Activated CD4-positive, alpha-beta T cell treated with anti-CD3 and anti-CD28 coated beads, Interleukin-2, amount 50 U/mL, for 24 hours (primary cell): ENCODE measurements at regions not wholly inside any gene's neighbourhood (a gene's known extent, or its start where the extent isn't known, plus 50 kb on each side); places are given as distances from the start of the nearest gene placed in this dataset.

ENCODE experiments used
- DNase-seq, 2 donors: peaks; one replicate each; pipeline ENCODE4 v3.0.0-alpha.2; 2020; ENCODE audit warnings: low read depth in 1 of 2, low spot score in 1 of 2

- DNase-seq, result no peak
Measured at GRCh38 chr18:2009942-2010697, 561.2 kb downstream of the METTL4 start.

- DNase-seq, result no peak
Measured at GRCh38 chr18:2027016-2027415, 544.3 kb downstream of the METTL4 start.

GRCh38 chr18:2027756-2028155, 543.5 kb downstream of the METTL4 start:
- DNase-seq, result no peak

- no peak for DNase-seq
Measured at GRCh38 chr18:2028986-2029385, 542.3 kb downstream of the METTL4 start.

GRCh38 chr18:2030647-2031046, 540.7 kb downstream of the METTL4 start:
- DNase-seq, result no peak

- no peak for DNase-seq
Measured at GRCh38 chr18:2032036-2032435, 539.3 kb downstream of the METTL4 start.

GRCh38 chr18:2035056-2035455, 536.2 kb downstream of the METTL4 start:
- no peak for DNase-seq

GRCh38 chr18:2036086-2036485, 535.2 kb downstream of the METTL4 start:
- DNase-seq, result no peak

- DNase-seq, result no peak
Measured at GRCh38 chr18:2040279-2040678, 531.0 kb downstream of the METTL4 start.

- no peak for DNase-seq
Measured at GRCh38 chr18:2049986-2050385, 521.3 kb downstream of the METTL4 start.

GRCh38 chr18:2050702-2051201, 520.6 kb downstream of the METTL4 start:
- DNase-seq, result no peak

GRCh38 chr18:2053490-2054089, 517.7 kb downstream of the METTL4 start:
- DNase-seq, result no peak

GRCh38 chr18:2059336-2059735, 512.0 kb downstream of the METTL4 start:
- DNase-seq, result no peak

- DNase-seq, result no peak
Measured at GRCh38 chr18:2060086-2060485, 511.2 kb downstream of the METTL4 start.

- DNase-seq, result no peak
Measured at GRCh38 chr18:2070631-2071030, 500.7 kb downstream of the METTL4 start.

GRCh38 chr18:2075499-2075898, 495.8 kb downstream of the METTL4 start:
- no peak for DNase-seq

- DNase-seq, result no peak
Measured at GRCh38 chr18:2082676-2083075, 488.6 kb downstream of the METTL4 start.

GRCh38 chr18:2083691-2084090, 487.6 kb downstream of the METTL4 start:
- no peak for DNase-seq

- no peak for DNase-seq
Measured at GRCh38 chr18:2086439-2086838, 484.9 kb downstream of the METTL4 start.

- no peak for DNase-seq
Measured at GRCh38 chr18:2087877-2088673, 483.2 kb downstream of the METTL4 start.

- no peak for DNase-seq
Measured at GRCh38 chr18:2089396-2089795, 481.9 kb downstream of the METTL4 start.

GRCh38 chr18:2091937-2092336, 479.4 kb downstream of the METTL4 start:
- DNase-seq, result no peak
